VCaP (cell line): ENCODE measurements at regions not wholly inside any gene's neighbourhood (a gene's known extent, or its start where the extent isn't known, plus 50 kb on each side); places are given as distances from the start of the nearest gene placed in this dataset.

Experiments
- H3K27ac ChIP-seq: fragments of 450-650 bp; 2 replicates; pipeline ENCODE4 v1.5.1; 2017
- TF ChIP-seq, protein P1 (sequence below): fragments of 450-650 bp; conservative IDR thresholded peaks from 2 replicates; pipeline ENCODE4 v1.5.1; 2017; ENCODE audit warnings: mild to moderate bottlenecking, moderate library complexity

DNA sequence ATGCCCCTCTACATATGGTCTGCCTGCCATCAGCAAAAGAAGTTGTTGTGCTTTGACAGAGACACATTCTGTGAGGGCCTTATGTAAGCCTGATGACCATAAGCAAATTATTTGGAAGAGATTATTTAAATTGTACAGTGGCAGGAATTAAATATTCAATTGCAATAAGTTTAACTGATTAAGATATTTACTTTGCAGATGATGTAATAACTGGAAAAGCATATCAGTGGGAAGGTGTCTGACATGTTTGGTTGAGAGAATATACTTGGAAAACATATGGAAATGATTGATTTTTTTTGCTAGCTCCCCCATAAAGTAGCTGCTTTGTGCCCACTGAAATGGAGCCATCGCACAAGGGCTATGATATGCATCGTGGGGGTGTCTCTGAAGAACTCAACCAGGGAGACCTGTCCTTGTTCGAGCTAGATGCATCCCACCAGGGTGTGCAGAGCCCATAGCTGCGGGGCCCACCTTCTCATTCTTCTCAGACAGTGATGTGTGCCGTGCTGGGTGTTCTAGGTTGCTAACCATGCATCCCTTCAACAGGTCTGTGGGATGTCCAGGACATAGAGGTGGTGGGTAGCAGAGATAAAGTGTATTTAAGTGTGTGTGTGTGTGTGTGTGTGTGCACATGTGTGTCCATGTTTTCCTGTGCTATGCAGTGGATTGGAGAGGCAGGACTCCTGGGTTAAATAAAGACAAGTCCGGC, 90.4 kb upstream of the PARD3B start:
- TF ChIP-seq, protein P1, sequence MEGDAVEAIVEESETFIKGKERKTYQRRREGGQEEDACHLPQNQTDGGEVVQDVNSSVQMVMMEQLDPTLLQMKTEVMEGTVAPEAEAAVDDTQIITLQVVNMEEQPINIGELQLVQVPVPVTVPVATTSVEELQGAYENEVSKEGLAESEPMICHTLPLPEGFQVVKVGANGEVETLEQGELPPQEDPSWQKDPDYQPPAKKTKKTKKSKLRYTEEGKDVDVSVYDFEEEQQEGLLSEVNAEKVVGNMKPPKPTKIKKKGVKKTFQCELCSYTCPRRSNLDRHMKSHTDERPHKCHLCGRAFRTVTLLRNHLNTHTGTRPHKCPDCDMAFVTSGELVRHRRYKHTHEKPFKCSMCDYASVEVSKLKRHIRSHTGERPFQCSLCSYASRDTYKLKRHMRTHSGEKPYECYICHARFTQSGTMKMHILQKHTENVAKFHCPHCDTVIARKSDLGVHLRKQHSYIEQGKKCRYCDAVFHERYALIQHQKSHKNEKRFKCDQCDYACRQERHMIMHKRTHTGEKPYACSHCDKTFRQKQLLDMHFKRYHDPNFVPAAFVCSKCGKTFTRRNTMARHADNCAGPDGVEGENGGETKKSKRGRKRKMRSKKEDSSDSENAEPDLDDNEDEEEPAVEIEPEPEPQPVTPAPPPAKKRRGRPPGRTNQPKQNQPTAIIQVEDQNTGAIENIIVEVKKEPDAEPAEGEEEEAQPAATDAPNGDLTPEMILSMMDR = no peak
- peak overlapping the region; percentile 70 for H3K27ac ChIP-seq

DNA sequence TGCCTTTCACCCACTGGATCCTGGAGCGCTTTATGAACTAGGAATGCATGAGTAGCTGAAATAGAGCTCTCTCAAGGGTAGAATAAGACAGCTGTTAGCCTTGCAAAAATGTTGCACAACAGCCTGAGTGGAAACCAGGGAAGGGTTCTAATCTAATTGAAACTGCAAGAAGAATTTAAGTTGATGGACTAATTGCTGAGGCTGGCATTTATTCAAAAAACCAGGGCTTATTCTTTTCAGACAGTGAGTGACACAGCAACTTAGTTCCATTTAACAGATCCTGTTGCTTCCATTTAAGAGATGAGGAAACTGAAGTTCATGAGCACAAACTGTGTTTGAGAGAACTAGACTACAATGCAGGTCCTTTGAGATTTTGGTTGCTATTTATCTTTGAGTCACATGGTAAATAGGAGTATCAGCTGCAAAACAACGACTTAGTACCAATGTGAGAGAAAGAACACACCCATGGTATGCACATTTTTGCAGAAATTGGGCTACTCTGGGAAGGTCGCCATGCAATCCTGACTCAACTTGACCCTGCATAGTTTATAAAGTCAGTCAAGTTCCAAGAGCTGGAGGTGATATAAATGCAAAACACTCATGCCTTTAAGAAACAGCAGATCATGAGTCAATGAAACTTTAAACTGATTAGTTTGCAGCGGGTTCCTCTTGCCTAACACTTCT, 76.4 kb upstream of the PARD3B start:
- TF ChIP-seq, protein P1 = no peak
- H3K27ac ChIP-seq = no peak overlapping the region

DNA sequence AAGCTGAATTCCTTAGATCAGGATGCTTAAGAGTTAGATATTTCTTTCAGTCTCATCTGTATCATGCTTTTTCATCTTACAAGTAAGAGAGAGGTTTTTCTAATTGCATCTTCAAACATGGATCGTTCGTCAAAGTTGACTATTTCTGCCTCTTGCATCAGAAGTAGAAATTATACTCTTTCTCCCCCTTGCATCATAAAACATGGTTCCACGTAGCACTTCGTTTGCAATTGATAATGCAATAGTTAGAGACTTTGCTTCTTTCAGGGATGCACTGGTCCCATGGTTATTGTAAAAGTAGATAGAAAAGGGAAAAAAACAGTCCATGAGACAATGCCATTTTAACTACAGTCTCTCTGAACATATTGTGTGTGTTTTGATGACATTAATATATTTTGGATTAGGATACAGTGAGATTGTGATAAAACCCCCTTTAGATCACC, 75.1 kb upstream of the PARD3B start:
- H3K27ac ChIP-seq = no peak overlapping the region
- TF ChIP-seq, protein P1 = no peak

DNA sequence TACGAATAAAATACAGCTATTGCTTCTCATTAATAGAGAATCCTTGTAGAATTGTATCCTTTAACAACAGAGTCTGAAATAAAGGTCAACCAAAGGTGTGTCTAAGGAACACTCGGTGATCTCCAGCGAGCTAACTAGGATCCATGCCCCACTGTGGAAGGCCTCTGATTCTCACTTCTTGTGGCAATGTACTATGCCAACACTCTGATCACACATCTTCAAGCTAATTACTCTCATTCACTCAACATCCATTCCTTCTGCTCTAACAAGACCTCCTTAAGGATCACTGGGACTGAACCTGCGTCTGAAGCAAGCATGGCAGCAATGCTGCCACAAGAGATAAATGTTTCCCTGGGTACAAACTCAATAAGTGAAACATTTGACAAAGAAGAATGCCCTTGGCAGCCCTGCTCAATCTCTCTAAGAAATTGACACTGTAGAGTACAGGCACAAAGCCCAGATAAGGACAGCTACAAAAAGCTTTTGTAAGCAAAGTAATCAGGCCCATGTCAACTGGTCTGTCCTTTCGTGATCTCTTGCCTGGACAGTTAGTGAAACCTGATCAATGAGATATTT, 74.6 kb upstream of the PARD3B start:
- TF ChIP-seq, protein P1 = no peak
- no peak overlapping the region for H3K27ac ChIP-seq

DNA sequence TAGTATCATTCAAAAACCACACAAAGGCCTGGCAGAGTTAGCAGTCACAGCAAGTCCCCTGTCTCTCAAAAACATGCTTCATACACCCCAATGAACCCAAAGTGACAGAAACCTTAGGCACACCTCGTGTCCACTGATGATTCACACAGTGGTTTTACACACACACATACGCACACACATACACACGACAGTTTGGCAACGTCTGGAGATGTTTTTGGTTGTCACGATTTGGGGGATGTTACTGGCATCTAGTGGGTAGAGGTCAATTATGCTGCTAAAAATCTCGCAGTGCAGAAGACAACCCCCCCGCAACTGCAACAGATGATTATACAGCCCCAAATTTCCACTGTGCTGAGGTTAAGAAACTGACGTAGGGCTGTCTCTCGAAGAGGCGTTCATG, 72.9 kb upstream of the PARD3B start:
- H3K27ac ChIP-seq = no peak overlapping the region
- TF ChIP-seq, protein P1 = no peak

DNA sequence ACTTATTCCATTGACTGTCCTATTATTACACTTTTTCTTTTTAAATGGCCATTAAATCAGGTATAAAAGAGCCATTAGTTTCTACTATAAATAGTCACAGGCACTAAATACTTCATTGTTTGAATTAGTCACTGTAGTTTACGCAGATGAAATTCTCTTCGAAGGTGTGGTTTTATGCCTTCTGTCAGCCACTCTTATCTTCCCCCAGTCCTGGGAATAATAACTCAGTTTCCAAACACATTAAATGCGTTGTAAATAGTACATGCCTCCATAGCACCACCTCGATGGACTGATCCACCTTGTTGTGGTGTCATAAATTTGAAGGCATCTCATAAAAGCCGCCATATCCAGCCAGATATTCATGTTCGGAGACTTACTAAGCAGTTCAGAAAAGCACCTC, 72.1 kb upstream of the PARD3B start:
- H3K27ac ChIP-seq = no peak overlapping the region
- TF ChIP-seq, protein P1 = no peak

DNA sequence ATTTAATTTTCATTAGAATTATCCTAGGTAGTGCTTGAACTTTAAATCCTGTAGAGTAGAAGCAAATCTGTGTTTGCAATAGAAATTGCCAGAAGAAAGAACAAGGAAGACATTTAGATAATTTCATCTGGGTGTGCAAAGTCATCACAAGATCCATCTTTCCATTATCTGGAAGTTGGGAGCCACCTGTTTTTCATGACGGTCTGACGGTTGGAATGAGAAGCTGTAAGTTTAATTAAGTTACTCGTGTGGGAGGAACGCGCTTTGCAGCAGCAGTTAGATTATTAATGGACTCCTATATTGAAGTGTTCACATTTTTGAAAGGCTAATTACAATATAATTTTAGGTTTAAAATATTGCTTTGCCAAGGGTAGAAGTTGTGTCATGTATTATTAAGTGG, 69.9 kb upstream of the PARD3B start:
- no peak overlapping the region for H3K27ac ChIP-seq
- TF ChIP-seq, protein P1 = no peak
